K562 (cell line): ENCODE measurements at regions not wholly inside any gene's neighbourhood (a gene's known extent, or its start where the extent isn't known, plus 50 kb on each side); places are given as distances from the start of the nearest gene placed in this dataset.
A peak's percentile ranks its signal among the peaks of the same experiment; 100 is the strongest.

Experiments
- ATAC-seq: fragments of 200-7000 bp; cut with Tn5 transposase; 3 replicates; pipeline ENCODE4 v1.9.1; 2020; ENCODE audit warnings: moderate library complexity
- BruUV-seq: library from RNA; stranded (reverse); fragments of 400-500 nt; replicated peaks from 2 replicates; lab custom pipeline; 2021; lab: Mats Ljungman, UMichigan
- CTCF ChIA-PET: fragments of 300-600 bp; formaldehyde crosslinking; extraction: SDS; loops from one replicate; lab custom pipeline; 2021; ENCODE audit warnings: low intra/inter-chr PET ratio; lab: Yijun Ruan, JAX
- POLR2A ChIA-PET: fragments of 300-600, 350-650 bp; sonication (Branson Sonifier 250); formaldehyde crosslinking; extraction: SDS; loops from one replicate; lab custom pipeline; 2021; ENCODE audit warnings: antibody characterized with exemption, inconsistent platforms; lab: Yijun Ruan, JAX
- DNase-seq, 4 experiments: peaks; one replicate each; pipeline versions ENCODE4 v3.0.0 to v3.0.0-alpha.2; 2011 to 2018; ENCODE audit warnings: low spot score in 3 of 4, mixed read lengths in 3 of 4; ENCODE audit errors: extremely low read depth in 1 of 4
- FAIRE-seq: peaks from 2 replicates; lab custom pipeline; 2011; peaks lifted over from hg19 to GRCh38; lab: Jason Lieb, UNC
- H2AFZ ChIP-seq: 2 replicates; pipeline ENCODE4 v1.6.0; 2011; ENCODE audit warnings: low read depth, low read length, control low read depth, inconsistent platforms
- H3K27ac ChIP-seq: fragments of 200-600 bp; 3 replicates; pipeline ENCODE4 v1.8.0; 2011; ENCODE audit warnings: low read depth, mild to moderate bottlenecking, control low read depth, inconsistent platforms, low read length, moderate library complexity, mixed read lengths; ENCODE audit errors: extremely low read depth
- H3K27me3 ChIP-seq, 2 experiments: fragments of 300-600 bp in 1 of 2; 2 replicates in 1 of 2; 3 replicates in 1 of 2; pipeline versions ENCODE4 v1.6.0 to v1.8.0; 2011; ENCODE audit warnings: inconsistent platforms in 2 of 2, low read length in 2 of 2, mild to moderate bottlenecking in 1 of 2, mixed read lengths in 1 of 2, moderate library complexity in 1 of 2; ENCODE audit not compliant: control insufficient read depth in 2 of 2, insufficient read depth in 2 of 2
- H3K36me3 ChIP-seq: fragments of 300-600 bp; 3 replicates; pipeline ENCODE4 v1.8.0; 2011; ENCODE audit warnings: mild to moderate bottlenecking, low read length, inconsistent platforms; ENCODE audit not compliant: control insufficient read depth, insufficient read depth
- H3K4me1 ChIP-seq, 2 experiments: fragments of 200-600 bp in 1 of 2; replicated peaks in 1 of 2; 2 replicates in 1 of 2; 3 replicates in 1 of 2; pipeline versions ENCODE4 v1.5.1 to v1.8.0; 2011; ENCODE audit warnings: inconsistent platforms in 2 of 2, low read length in 2 of 2, mild to moderate bottlenecking in 1 of 2, mixed read lengths in 1 of 2, moderate library complexity in 1 of 2; ENCODE audit not compliant: control insufficient read depth in 2 of 2, insufficient read depth in 2 of 2
- H3K4me2 ChIP-seq: 2 replicates; pipeline ENCODE4 v1.6.1; 2011; ENCODE audit warnings: low read length, control low read depth, inconsistent platforms, mixed read lengths; ENCODE audit not compliant: insufficient read depth
- H3K4me3 ChIP-seq: fragments of 200-600 bp; sonication (generic), shearing (Covaris generic); 2 replicates; pipeline ENCODE4 v1.5.1; 2016; ENCODE audit warnings: control low read depth, inconsistent platforms
- H3K79me2 ChIP-seq: fragments of 200-600 bp; 3 replicates; pipeline ENCODE4 v1.8.0; 2011; ENCODE audit warnings: low read length, inconsistent platforms; ENCODE audit not compliant: control insufficient read depth, insufficient read depth
- H3K9ac ChIP-seq, 2 experiments: 2 replicates each; pipeline versions ENCODE4 v1.6.0 to v1.6.1; 2011; ENCODE audit warnings: low read depth in 2 of 2, low read length in 2 of 2, control low read depth in 1 of 2, inconsistent platforms in 1 of 2, mild to moderate bottlenecking in 1 of 2, mixed read lengths in 1 of 2; ENCODE audit not compliant: insufficient read depth in 1 of 2
- H3K9me1 ChIP-seq: one replicate; pipeline ENCODE4 v1.6.0; 2011; ENCODE audit warnings: inconsistent platforms, mild to moderate bottlenecking, low read length, moderate library complexity; ENCODE audit not compliant: control insufficient read depth, insufficient read depth
- H3K9me3 ChIP-seq: replicated peaks from 2 replicates; pipeline ENCODE4 v1.5.1; 2011; ENCODE audit warnings: low read depth, low read length, inconsistent platforms; ENCODE audit not compliant: control insufficient read depth, insufficient read depth
- H4K20me1 ChIP-seq: replicated peaks from 2 replicates; pipeline ENCODE4 v1.6.1; 2011; ENCODE audit warnings: low read length, inconsistent platforms, mixed read lengths; ENCODE audit not compliant: control insufficient read depth, insufficient read depth
- ADNP ChIP-seq: fragments of 200-800 bp; sonication (Bioruptor generic); IDR thresholded peaks from 2 replicates; pipeline ENCODE4 v1.6.1; 2016; ENCODE audit warnings: missing genetic modification characterization, missing compliant biosample characterization
- CBFB ChIP-seq: sonication (generic); formaldehyde crosslinking; IDR thresholded peaks from 2 replicates; pipeline ENCODE4 v1.4.0; 2020; ENCODE audit warnings: mild to moderate bottlenecking, missing genetic modification reagents
- LCOR ChIP-seq: sonication (generic); formaldehyde crosslinking; IDR thresholded peaks from 2 replicates; pipeline ENCODE4 v1.8.0; 2022; ENCODE audit warnings: mild to moderate bottlenecking, missing genetic modification reagents
- PRPF4 ChIP-seq: fragments of 200-400 bp; formaldehyde crosslinking; IDR thresholded peaks from one replicate; pipeline ENCODE4 v1.6.1; 2017; ENCODE audit warnings: low read length, low read depth, mild to moderate bottlenecking; ENCODE audit not compliant: insufficient read depth, poor library complexity, severe bottlenecking
- SIRT6 ChIP-seq: IDR thresholded peaks from one replicate; pipeline ENCODE4 v1.6.1; 2012; ENCODE audit warnings: low read depth, mild to moderate bottlenecking, control low read depth, inconsistent platforms, low read length, moderate library complexity
- ZNF134 ChIP-seq: fragments of 250-450 bp; sonication (Bioruptor Pico); conservative IDR thresholded peaks from 2 replicates; pipeline ENCODE4 v1.4.0; 2020
- WGBS: fragments of 100-300 bp; shearing (Covaris generic); methylation state at CpG from one replicate; pipeline ENCODE4 v1.1.6; 2016; ENCODE audit warnings: low coverage, mixed read lengths; ENCODE audit not compliant: insufficient coverage; ENCODE audit errors: missing lambda C conversion rate; 5-methylcytosine and 5-hydroxymethylcytosine counted together
- in situ Hi-C: fragments of 300-500 bp; cut with MboI; formaldehyde crosslinking; loops from 4 replicates; pipeline ENCODE4 v1.15.0; 2018; ENCODE audit warnings: inconsistent platforms, mixed read lengths
- intact Hi-C: fragments of 100-400 bp; cut with micrococcal nuclease; formaldehyde crosslinking; loops from 2 replicates; pipeline ENCODE4 v1.14.2; 2022

GRCh38 chr2:42897358-42897757, 105.0 kb upstream of the HAAO start:
- H3K27ac ChIP-seq, result peak overlapping the region; percentile 51; the same call in 1 of the 3 replicates
- H3K27me3 ChIP-seq, result no peaks in the 10 kb centered on the region
- ChIA-PET CTCF (no interaction called here), POLR2A (interaction anchor here (1.2 kb wide), 2 partner anchors 13 to 20 kb away, joined by 3 to 8 read pairs; no protein-coding TSS in a partner anchor)
- peak overlapping the region; percentile 71 for H2AFZ ChIP-seq
- H3K79me2 ChIP-seq, result no peaks in the 10 kb centered on the region
- FAIRE-seq, result no peak
- no peaks in the 10 kb centered on the region for H4K20me1 ChIP-seq
- H3K9me3 ChIP-seq, result no peaks in the 10 kb centered on the region; the same call in 1 of the 2 replicates
- H3K4me3 ChIP-seq, result no peak overlapping the region
- no peak overlapping the region for H3K9ac ChIP-seq
- H3K4me1 ChIP-seq, result peaks cover 0 to 14% of the 10 kb centered on the region in 2 experiments; a peak in 4 of 5 replicates
- TF ChIP-seq ZNF134 (CRISPR knock-in tag) (no peak), ADNP (tag) (no peak), CBFB (CRISPR knock-in tag) (peak; percentile 17; the same call in 1 of the 2 replicates), PRPF4 (no peak), LCOR (CRISPR knock-in tag) (0 out of 2 replicates have a peak, but pooled peaks have one; percentile 4)
- TF ChIP-seq, all 486 proteins: peak for 2
- BruUV-seq, result TSS peak; percentile 58
- intact Hi-C loops (no loop called here), in situ Hi-C loops (no loop called here)
- ATAC-seq (no peak), DNase-seq (no peak)
- WGBS, result 73% methylated on average over 2 of the region's 2 CpGs
- no peaks in the 10 kb centered on the region for H3K9me1 ChIP-seq
- no peaks in the 10 kb centered on the region for H3K36me3 ChIP-seq
- no peak overlapping the region for H3K4me2 ChIP-seq

- Histone ChIP-seq H3K9me3 (peaks cover 3% of the 10 kb centered on the region), H4K20me1 (no peaks in the 10 kb centered on the region), H3K27ac (no peak overlapping the region), H3K9me1 (no peaks in the 10 kb centered on the region), H3K4me3 (no peak overlapping the region), H3K36me3 (no peaks in the 10 kb centered on the region), H3K4me2 (no peak overlapping the region), H3K27me3 (no peaks in the 10 kb centered on the region), H3K79me2 (no peaks in the 10 kb centered on the region), H2AFZ (no peak overlapping the region; the same call in 1 of the 2 replicates), H3K4me1 (peaks cover 0 to 14% of the 10 kb centered on the region in 2 experiments; a peak in 4 of 5 replicates), H3K9ac (no peak overlapping the region)
- TF ChIP-seq SIRT6, result no peak
- CTCF ChIA-PET, result no interaction called here
- FAIRE-seq (no peak), DNase-seq (no peak), ATAC-seq (no peak)
- 67% methylated on average over 5 of the region's 5 CpGs for WGBS
- POLR2A ChIA-PET, result no interaction called here
- intact Hi-C loops, result no loop called here
- in situ Hi-C loops, result no loop called here
- BruUV-seq, result no TSS peak
Measured at GRCh38 chr2:42895791-42896135, 103.4 kb upstream of the HAAO start.
